ENCODE measurements at regions not wholly inside any gene's neighbourhood (a gene's known extent, or its start where the extent isn't known, plus 50 kb on each side); places are given as distances from the start of the nearest gene placed in this dataset.
"Not testable (repeated sequence)": the region's sequence is repeated elsewhere in the genome, so short reads cannot be mapped to it uniquely, and the experiment has no call there.

GRCh38 chr18:77341527-77342325, 92.1 kb downstream of the GALR1 start:
- Histone ChIP-seq H3K36me3 (ENCODE audit: low read depth) (no peaks in the 10 kb centered on the region), H3K4me3 (no peak overlapping the region), H3K4me1 (ENCODE audit: low read depth) (no peaks in the 10 kb centered on the region), H3K9me3 (no peaks in the 10 kb centered on the region)
- TF ChIP-seq CTCF (IDR thresholded peaks at IDR 0.05) = no peak
- no peak for DNase-seq
- intact Hi-C loops (cut with DNase I, micrococcal nuclease) = no loop called here
- ATAC-seq = no peak

DNA sequence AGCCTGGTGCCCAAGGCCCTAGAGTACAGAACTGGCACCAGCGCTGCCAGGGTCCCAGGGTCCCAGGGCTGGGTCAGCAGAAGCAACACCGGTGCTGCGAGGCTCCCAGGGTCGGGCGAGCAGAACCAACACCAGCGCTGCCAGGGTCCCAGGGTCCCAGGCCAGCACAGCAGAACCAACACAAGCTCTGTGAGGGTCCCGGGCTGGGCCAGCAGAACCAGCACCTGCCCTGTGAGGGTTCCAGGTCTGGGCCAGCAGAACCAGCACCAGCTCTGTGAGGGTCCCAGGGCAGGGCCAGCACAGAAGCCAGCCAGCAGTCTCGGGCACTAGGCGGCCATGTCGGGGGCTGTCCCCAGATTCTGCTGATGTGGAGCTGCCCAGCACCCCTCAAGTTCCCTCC, 93.1 kb downstream of the GALR1 start:
- TF ChIP-seq CTCF (IDR thresholded peaks at IDR 0.05) = no peak
- no peak for DNase-seq
- no peaks in the 10 kb centered on the region for H3K4me1 ChIP-seq (ENCODE audit: low read depth)
- no peak for ATAC-seq
- intact Hi-C loops (cut with DNase I, micrococcal nuclease) = no loop called here
- no peaks in the 10 kb centered on the region for H3K9me3 ChIP-seq
- no peak overlapping the region for H3K4me3 ChIP-seq
- no peaks in the 10 kb centered on the region for H3K36me3 ChIP-seq (ENCODE audit: low read depth)

- no peaks in the 10 kb centered on the region for H3K36me3 ChIP-seq (ENCODE audit: low read depth)
- H3K4me1 ChIP-seq (ENCODE audit: low read depth) = no peaks in the 10 kb centered on the region
- no peaks in the 10 kb centered on the region for H3K9me3 ChIP-seq
- intact Hi-C loops (cut with DNase I, micrococcal nuclease) = no loop called here
- DNase-seq (no peak), ATAC-seq (no peak)
- no peak overlapping the region for H3K4me3 ChIP-seq
- TF ChIP-seq CTCF (IDR thresholded peaks at IDR 0.05) = no peak
Observed at GRCh38 chr18:77343846-77344510, 94.3 kb downstream of the GALR1 start.

- Histone ChIP-seq H3K9me3 (no peaks in the 10 kb centered on the region), H3K36me3 (ENCODE audit: low read depth) (no peaks in the 10 kb centered on the region), H3K4me1 (ENCODE audit: low read depth) (no peaks in the 10 kb centered on the region), H3K4me3 (no peak overlapping the region)
- intact Hi-C loops (cut with DNase I, micrococcal nuclease) = no loop called here
- no peak for ATAC-seq
- no peak for TF ChIP-seq CTCF (IDR thresholded peaks at IDR 0.05)
- DNase-seq = no peak
Observed at GRCh38 chr18:77344786-77345500, 95.3 kb downstream of the GALR1 start.

GRCh38 chr18:77346208-77346810, 96.7 kb downstream of the GALR1 start:
- TF ChIP-seq CTCF (IDR thresholded peaks at IDR 0.05) = no peak
- Histone ChIP-seq H3K4me3 (no peak overlapping the region), H3K36me3 (ENCODE audit: low read depth) (no peaks in the 10 kb centered on the region), H3K9me3 (no peaks in the 10 kb centered on the region), H3K4me1 (ENCODE audit: low read depth) (no peaks in the 10 kb centered on the region)
- intact Hi-C loops (cut with DNase I, micrococcal nuclease) = no loop called here
- ATAC-seq (no peak), DNase-seq (no peak)

GRCh38 chr18:77353349-77353748, 103.7 kb downstream of the GALR1 start:
- H3K36me3 ChIP-seq (ENCODE audit: low read depth) = not testable (repeated sequence)

More at GRCh38 chr18:77353349-77353748, 103.7 kb downstream of the GALR1 start:
- DNase-seq; H3K4me3 ChIP-seq; intact Hi-C loops (cut with DNase I, micrococcal nuclease); H3K4me1 ChIP-seq (ENCODE audit: low read depth); ATAC-seq; H3K9me3 ChIP-seq: not testable (repeated sequence)
